Calu3 (cell line): ENCODE measurements at regions not wholly inside any gene's neighbourhood (a gene's known extent, or its start where the extent isn't known, plus 50 kb on each side); places are given as distances from the start of the nearest gene placed in this dataset.

Experiments
- BruUV-seq: library from RNA; stranded (reverse); fragments of 400-500 nt; replicated peaks from 2 replicates; lab custom pipeline; 2021; lab: Mats Ljungman, UMichigan
- CTCF ChIA-PET: fragments of 300-600 bp; sonication (Branson Sonifier 250); formaldehyde crosslinking; loops from one replicate; lab custom pipeline; 2022; ENCODE audit warnings: antibody characterized with exemption; lab: Charles Lee
- DNase-seq: peaks from one replicate; pipeline ENCODE4 v3.0.0; 2022
- H3K27ac Mint-ChIP-seq: one replicate; pipeline ENCODE4 v1.8.0; 2022; ENCODE audit warnings: mixed read lengths; ENCODE audit not compliant: unreplicated experiment
- H3K27me3 Mint-ChIP-seq: one replicate; pipeline ENCODE4 v1.8.0; 2022; ENCODE audit warnings: mixed read lengths; ENCODE audit not compliant: unreplicated experiment
- H3K36me3 Mint-ChIP-seq: one replicate; pipeline ENCODE4 v1.8.0; 2022; ENCODE audit warnings: mild to moderate bottlenecking, moderate library complexity, mixed read lengths; ENCODE audit not compliant: insufficient read depth, unreplicated experiment
- H3K4me1 Mint-ChIP-seq: one replicate; pipeline ENCODE4 v1.8.0; 2022; ENCODE audit warnings: mild to moderate bottlenecking, low read depth, mixed read lengths; ENCODE audit not compliant: unreplicated experiment
- H3K4me3 Mint-ChIP-seq: one replicate; pipeline ENCODE4 v1.8.0; 2022; ENCODE audit warnings: mild to moderate bottlenecking, low read depth, moderate library complexity, mixed read lengths; ENCODE audit not compliant: unreplicated experiment
- H3K9me3 Mint-ChIP-seq: one replicate; pipeline ENCODE4 v1.8.0; 2022; ENCODE audit warnings: low read depth, mixed read lengths; ENCODE audit not compliant: unreplicated experiment
- CTCF ChIP-seq: fragments of 200-600 bp; IDR thresholded peaks from one replicate; pipeline ENCODE4 v1.8.0; 2022; ENCODE audit warnings: antibody characterized with exemption; ENCODE audit not compliant: unreplicated experiment
- intact Hi-C: fragments of 100-400 bp; cut with micrococcal nuclease; formaldehyde crosslinking; loops from one replicate; pipeline ENCODE4 v1.10.0; 2022; ENCODE audit not compliant: unreplicated experiment

GRCh38 chr20:12798286-12798685, 210.5 kb upstream of the SPTLC3 start:
- Mint-ChIP-seq H3K36me3 (no peaks in the 10 kb centered on the region), H3K4me1 (no peaks in the 10 kb centered on the region), H3K9me3 (no peaks in the 10 kb centered on the region), H3K4me3 (no peak overlapping the region), H3K27me3 (peaks cover 18% of the 10 kb centered on the region), H3K27ac (no peak overlapping the region)
- CTCF ChIA-PET, result no interaction called here
- no peak for TF ChIP-seq CTCF
- no TSS peak for BruUV-seq
- intact Hi-C loops, result no loop called here
- no peak for DNase-seq

DNA sequence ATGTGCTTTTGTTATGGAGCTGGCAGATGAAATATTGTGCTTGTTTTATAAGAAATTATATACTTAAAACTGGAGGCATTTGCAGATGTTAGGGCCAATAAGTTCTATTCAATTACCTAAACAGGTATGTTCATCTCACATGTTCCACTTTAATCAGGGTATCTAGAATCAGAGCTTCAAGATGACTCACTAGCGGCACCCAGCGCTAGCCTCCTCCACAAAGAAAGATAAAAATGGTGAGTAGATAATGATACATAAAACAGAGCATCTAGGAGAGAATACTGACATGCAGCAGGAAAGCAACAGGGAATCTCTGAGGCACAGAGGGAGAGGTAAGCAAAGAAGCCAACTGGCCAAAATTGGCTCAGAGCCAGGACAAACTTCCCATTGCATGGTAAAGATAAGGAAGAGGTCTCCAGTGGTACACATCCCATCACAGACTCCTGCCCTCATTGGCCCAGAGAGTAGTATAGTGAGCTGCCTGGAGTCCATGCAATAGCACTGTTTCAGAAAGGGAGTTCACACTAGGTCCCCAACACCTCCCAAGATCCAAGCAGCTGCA, 200.7 kb upstream of the SPTLC3 start:
- H3K9me3 Mint-ChIP-seq, result peaks cover 5% of the 10 kb centered on the region
- BruUV-seq, result no TSS peak
- H3K27me3 Mint-ChIP-seq, result peaks cover 56% of the 10 kb centered on the region
- DNase-seq, result no peak
- no peak overlapping the region for H3K27ac Mint-ChIP-seq
- CTCF ChIA-PET, result interaction anchor here (0.7 kb wide), 1 partner anchor 12 kb away, joined by 4 read pairs; no protein-coding TSS in a partner anchor
- intact Hi-C loops, result no loop called here
- H3K36me3 Mint-ChIP-seq, result no peaks in the 10 kb centered on the region
- H3K4me1 Mint-ChIP-seq, result no peaks in the 10 kb centered on the region
- H3K4me3 Mint-ChIP-seq, result no peak overlapping the region
- no peak for TF ChIP-seq CTCF

DNA sequence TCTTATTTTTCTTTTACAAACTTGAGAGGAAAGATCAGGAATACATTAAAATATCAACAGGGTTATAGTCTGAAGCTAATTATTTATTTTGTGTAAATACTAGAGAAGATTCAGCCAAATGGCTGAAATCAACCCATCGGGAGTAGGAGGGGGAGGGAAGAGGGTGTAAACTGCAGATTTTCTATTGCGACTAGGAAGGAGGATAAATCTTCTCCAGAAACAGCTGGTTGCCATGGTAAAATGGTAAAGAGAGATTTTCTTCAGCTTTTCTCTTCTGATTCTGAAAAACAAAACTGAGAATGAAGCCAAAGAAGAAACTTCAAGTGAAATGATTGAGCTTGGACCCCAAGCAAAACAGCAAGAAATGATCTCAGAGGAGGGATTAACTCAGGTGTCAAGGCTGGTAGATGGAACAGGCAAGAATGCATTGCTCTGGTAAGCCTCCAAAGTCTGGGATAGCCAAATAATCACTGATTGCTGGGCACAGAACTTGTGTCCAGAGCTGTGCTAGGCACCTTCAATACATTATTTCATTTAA, 193.5 kb upstream of the SPTLC3 start:
- H3K9me3 Mint-ChIP-seq, result no peaks in the 10 kb centered on the region
- peaks cover 58% of the 10 kb centered on the region for H3K27me3 Mint-ChIP-seq

GRCh38 chr20:12815778-12816408, 192.9 kb upstream of the SPTLC3 start:
- Mint-ChIP-seq H3K4me3 (no peak overlapping the region), H3K9me3 (no peaks in the 10 kb centered on the region), H3K36me3 (no peaks in the 10 kb centered on the region), H3K4me1 (no peaks in the 10 kb centered on the region), H3K27ac (no peak overlapping the region), H3K27me3 (peaks cover 53% of the 10 kb centered on the region)
- CTCF ChIA-PET, result no interaction called here
- no TSS peak for BruUV-seq
- DNase-seq, result no peak
- intact Hi-C loops, result no loop called here
- no peak for TF ChIP-seq CTCF

More for the DNA sequence above, 193.5 kb upstream of the SPTLC3 start:
- no peak for DNase-seq
- H3K4me1 Mint-ChIP-seq, result no peaks in the 10 kb centered on the region
- H3K27ac Mint-ChIP-seq, result no peak overlapping the region
- TF ChIP-seq CTCF, result no peak
- BruUV-seq, result no TSS peak
- no peaks in the 10 kb centered on the region for H3K36me3 Mint-ChIP-seq
- CTCF ChIA-PET, result no interaction called here
- no peak overlapping the region for H3K4me3 Mint-ChIP-seq
- intact Hi-C loops, result no loop called here
